CD4-positive, alpha-beta T cell (primary cell): ENCODE measurements at regions not wholly inside any gene's neighbourhood (a gene's known extent, or its start where the extent isn't known, plus 50 kb on each side); places are given as distances from the start of the nearest gene placed in this dataset.

Experiments
- ATAC-seq: fragments of 200-7000 bp; cut with Tn5 transposase; one replicate; pipeline ENCODE4 v1.10.0; 2022; ENCODE audit warnings: mild to moderate bottlenecking; ENCODE audit not compliant: poor library complexity
- CTCF ChIA-PET: fragments of 350-600 bp; sonication (Branson Sonifier 250); formaldehyde crosslinking; loops from one replicate; lab custom pipeline; 2021; ENCODE audit warnings: antibody characterized with exemption, inconsistent platforms; lab: Charles Lee
- POLR2A ChIA-PET: fragments of 350-600 bp; sonication (Branson Sonifier 250); formaldehyde crosslinking; loops from one replicate; lab custom pipeline; 2021; ENCODE audit warnings: antibody characterized with exemption, inconsistent platforms; lab: Charles Lee
- DNase-seq, 14 experiments: peaks; one replicate each; pipeline ENCODE4 v3.0.0-alpha.2; 2013 to 2020; ENCODE audit warnings: mixed read lengths in 2 of 14
- H3K27ac ChIP-seq, 2 donors: one replicate each; pipeline versions ENCODE4 v1.5.1 to v1.7.0; 2013; ENCODE audit warnings: low read length in 2 of 2, low read depth in 1 of 2, mild to moderate bottlenecking in 1 of 2
- H3K27me3 ChIP-seq, 2 experiments: 1 replicate in 1 of 2; 2 replicates in 1 of 2; pipeline versions ENCODE4 v1.6.1 to v1.7.0; 2013; ENCODE audit warnings: low read length in 2 of 2, control low read depth in 1 of 2, mild to moderate bottlenecking in 1 of 2, moderate library complexity in 1 of 2; ENCODE audit not compliant: insufficient read depth in 2 of 2, control insufficient read depth in 1 of 2
- H3K36me3 ChIP-seq: one replicate; pipeline ENCODE4 v1.6.1; 2013; ENCODE audit warnings: low read length, control low read depth; ENCODE audit not compliant: insufficient read depth
- H3K4me1 ChIP-seq: one replicate; pipeline ENCODE4 v1.6.1; 2013; ENCODE audit warnings: low read length, control low read depth; ENCODE audit not compliant: insufficient read depth
- H3K4me3 ChIP-seq: one replicate; pipeline ENCODE4 v1.5.1; 2013; ENCODE audit warnings: mild to moderate bottlenecking, low read length, moderate library complexity
- H3K9me3 ChIP-seq, 2 experiments: 1 replicate in 1 of 2; 2 replicates in 1 of 2; pipeline versions ENCODE4 v1.6.1 to v1.7.0; 2013; ENCODE audit warnings: low read length in 2 of 2, mild to moderate bottlenecking in 2 of 2, control low read depth in 1 of 2, moderate library complexity in 1 of 2; ENCODE audit not compliant: control insufficient read depth in 1 of 2, insufficient read depth in 1 of 2
- H3K27ac Mint-ChIP-seq: one replicate; pipeline ENCODE4 v1.8.0; 2020; ENCODE audit warnings: mixed read lengths
- H3K27me3 Mint-ChIP-seq: one replicate; pipeline ENCODE4 v1.8.0; 2021; ENCODE audit warnings: mixed read lengths
- H3K36me3 Mint-ChIP-seq: one replicate; pipeline ENCODE4 v1.8.0; 2021; ENCODE audit warnings: low read depth, mixed read lengths
- H3K4me1 Mint-ChIP-seq: one replicate; pipeline ENCODE4 v1.8.0; 2021; ENCODE audit warnings: low read depth, mixed read lengths
- H3K4me3 Mint-ChIP-seq: one replicate; pipeline ENCODE4 v1.8.0; 2020; ENCODE audit warnings: mild to moderate bottlenecking, mixed read lengths
- H3K9me3 Mint-ChIP-seq: one replicate; pipeline ENCODE4 v1.8.0; 2020; ENCODE audit warnings: mixed read lengths
- CTCF ChIP-seq: fragments of 200-600 bp; IDR thresholded peaks from one replicate; pipeline ENCODE4 v1.8.0; 2022; ENCODE audit warnings: antibody characterized with exemption, mild to moderate bottlenecking
- intact Hi-C, 2 experiments: fragments of 100-400 bp; cut with DNase I in 1 of 2; cut with micrococcal nuclease in 1 of 2; formaldehyde crosslinking; loops; one replicate each; pipeline versions ENCODE4 v1.15.1 to v1.9.0; 2023 to 2025; cut with DNase I, micrococcal nuclease

GRCh38 chr5:71884926-71885325, 165.9 kb downstream of the CARTPT start:
- H3K27ac ChIP-seq: no peak overlapping the region
- no peaks in the 10 kb centered on the region for H3K4me1 ChIP-seq
- no peak for TF ChIP-seq CTCF
- H3K9me3 Mint-ChIP-seq: no peaks in the 10 kb centered on the region
- ChIA-PET POLR2A (no interaction called here), CTCF (no interaction called here)
- H3K9me3 ChIP-seq: no peaks in the 10 kb centered on the region
- no peaks in the 10 kb centered on the region for H3K36me3 ChIP-seq
- H3K4me3 ChIP-seq: no peak overlapping the region
- H3K4me3 Mint-ChIP-seq: no peak overlapping the region
- DNase-seq (no peak), ATAC-seq (no peak)
- no peaks in the 10 kb centered on the region for H3K4me1 Mint-ChIP-seq
- intact Hi-C loops: no loop called here
- H3K27ac Mint-ChIP-seq: no peak overlapping the region
- H3K36me3 Mint-ChIP-seq: no peaks in the 10 kb centered on the region
- H3K27me3 Mint-ChIP-seq: peaks cover 21% of the 10 kb centered on the region
- no peaks in the 10 kb centered on the region for H3K27me3 ChIP-seq

GRCh38 chr5:71886406-71886805, 167.3 kb downstream of the CARTPT start:
- H3K4me1 ChIP-seq: no peaks in the 10 kb centered on the region
- H3K9me3 Mint-ChIP-seq: peaks cover 2% of the 10 kb centered on the region
- DNase-seq (no peak), ATAC-seq (no peak)
- no peak for TF ChIP-seq CTCF
- H3K9me3 ChIP-seq: no peaks in the 10 kb centered on the region
- no peak overlapping the region for H3K4me3 ChIP-seq
- H3K4me1 Mint-ChIP-seq: no peaks in the 10 kb centered on the region
- intact Hi-C loops: no loop called here
- no peaks in the 10 kb centered on the region for H3K36me3 ChIP-seq
- POLR2A ChIA-PET: no interaction called here
- H3K27ac ChIP-seq: no peak overlapping the region
- no peak overlapping the region for H3K4me3 Mint-ChIP-seq
- peaks cover 2 to 7% of the 10 kb centered on the region in 2 experiments for H3K27me3 ChIP-seq
- no peak overlapping the region for H3K27ac Mint-ChIP-seq
- no peaks in the 10 kb centered on the region for H3K36me3 Mint-ChIP-seq
- H3K27me3 Mint-ChIP-seq: peaks cover 26% of the 10 kb centered on the region
- CTCF ChIA-PET: no interaction called here

GRCh38 chr5:71887680-71888079, 168.6 kb downstream of the CARTPT start:
- ATAC-seq: peak; percentile 93
- Mint-ChIP-seq H3K27ac (no peak overlapping the region), H3K9me3 (peaks cover 2% of the 10 kb centered on the region), H3K4me3 (no peak overlapping the region), H3K4me1 (no peaks in the 10 kb centered on the region), H3K36me3 (no peaks in the 10 kb centered on the region), H3K27me3 (peaks cover 22% of the 10 kb centered on the region)
- TF ChIP-seq CTCF: no peak
- Histone ChIP-seq H3K4me1 (no peaks in the 10 kb centered on the region), H3K9me3 (no peaks in the 10 kb centered on the region), H3K36me3 (no peaks in the 10 kb centered on the region), H3K27me3 (peaks cover 6 to 11% of the 10 kb centered on the region in 2 experiments), H3K27ac (no peak overlapping the region), H3K4me3 (no peak overlapping the region)
- DNase-seq: peak in 3 of 14 experiments; percentile 66 to 75 (median 71)
- ChIA-PET CTCF (no interaction called here), POLR2A (no interaction called here)
- intact Hi-C loops: no loop called here
